IMR-90 (cell line): ENCODE measurements at regions not wholly inside any gene's neighbourhood (a gene's known extent, or its start where the extent isn't known, plus 50 kb on each side); places are given as distances from the start of the nearest gene placed in this dataset.

Source experiments
- POLR2A ChIP-seq: IDR thresholded peaks from 2 replicates; pipeline ENCODE4 v1.6.1; 2012; ENCODE audit warnings: mild to moderate bottlenecking, low read depth, low read length
- RFX5 ChIP-seq: IDR thresholded peaks from 2 replicates; pipeline ENCODE4 v1.8.0; 2012; ENCODE audit warnings: low read depth, mild to moderate bottlenecking, low read length, moderate library complexity
- SMC3 ChIP-seq: fragments of 150-350 bp; IDR thresholded peaks from 2 replicates; pipeline ENCODE4 v1.6.1; 2016; ENCODE audit warnings: low read depth, mild to moderate bottlenecking, antibody characterized with exemption, low read length, moderate library complexity
- TF ChIP-seq, protein P1 (sequence below): conservative IDR thresholded peaks from 2 replicates; pipeline ENCODE4 v1.5.1; 2012; ENCODE audit warnings: mild to moderate bottlenecking, low read depth, low read length, improper control_type of control experiment

GRCh38 chr4:174069848-174070330 is 213.6 kb downstream of the FBXO8 start:
- TF ChIP-seq, protein P1, sequence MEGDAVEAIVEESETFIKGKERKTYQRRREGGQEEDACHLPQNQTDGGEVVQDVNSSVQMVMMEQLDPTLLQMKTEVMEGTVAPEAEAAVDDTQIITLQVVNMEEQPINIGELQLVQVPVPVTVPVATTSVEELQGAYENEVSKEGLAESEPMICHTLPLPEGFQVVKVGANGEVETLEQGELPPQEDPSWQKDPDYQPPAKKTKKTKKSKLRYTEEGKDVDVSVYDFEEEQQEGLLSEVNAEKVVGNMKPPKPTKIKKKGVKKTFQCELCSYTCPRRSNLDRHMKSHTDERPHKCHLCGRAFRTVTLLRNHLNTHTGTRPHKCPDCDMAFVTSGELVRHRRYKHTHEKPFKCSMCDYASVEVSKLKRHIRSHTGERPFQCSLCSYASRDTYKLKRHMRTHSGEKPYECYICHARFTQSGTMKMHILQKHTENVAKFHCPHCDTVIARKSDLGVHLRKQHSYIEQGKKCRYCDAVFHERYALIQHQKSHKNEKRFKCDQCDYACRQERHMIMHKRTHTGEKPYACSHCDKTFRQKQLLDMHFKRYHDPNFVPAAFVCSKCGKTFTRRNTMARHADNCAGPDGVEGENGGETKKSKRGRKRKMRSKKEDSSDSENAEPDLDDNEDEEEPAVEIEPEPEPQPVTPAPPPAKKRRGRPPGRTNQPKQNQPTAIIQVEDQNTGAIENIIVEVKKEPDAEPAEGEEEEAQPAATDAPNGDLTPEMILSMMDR: no peak
- TF ChIP-seq POLR2A (no peak), RFX5 (no peak), SMC3 (no peak)
